SHP77 (cell line): ENCODE measurements at regions not wholly inside any gene's neighbourhood (a gene's known extent, or its start where the extent isn't known, plus 50 kb on each side); places are given as distances from the start of the nearest gene placed in this dataset.

Source experiments
- DNase-seq, 2 experiments: peaks; one replicate each; lab custom pipeline; 2025; lab: John Stamatoyannopoulos, UW

DNA sequence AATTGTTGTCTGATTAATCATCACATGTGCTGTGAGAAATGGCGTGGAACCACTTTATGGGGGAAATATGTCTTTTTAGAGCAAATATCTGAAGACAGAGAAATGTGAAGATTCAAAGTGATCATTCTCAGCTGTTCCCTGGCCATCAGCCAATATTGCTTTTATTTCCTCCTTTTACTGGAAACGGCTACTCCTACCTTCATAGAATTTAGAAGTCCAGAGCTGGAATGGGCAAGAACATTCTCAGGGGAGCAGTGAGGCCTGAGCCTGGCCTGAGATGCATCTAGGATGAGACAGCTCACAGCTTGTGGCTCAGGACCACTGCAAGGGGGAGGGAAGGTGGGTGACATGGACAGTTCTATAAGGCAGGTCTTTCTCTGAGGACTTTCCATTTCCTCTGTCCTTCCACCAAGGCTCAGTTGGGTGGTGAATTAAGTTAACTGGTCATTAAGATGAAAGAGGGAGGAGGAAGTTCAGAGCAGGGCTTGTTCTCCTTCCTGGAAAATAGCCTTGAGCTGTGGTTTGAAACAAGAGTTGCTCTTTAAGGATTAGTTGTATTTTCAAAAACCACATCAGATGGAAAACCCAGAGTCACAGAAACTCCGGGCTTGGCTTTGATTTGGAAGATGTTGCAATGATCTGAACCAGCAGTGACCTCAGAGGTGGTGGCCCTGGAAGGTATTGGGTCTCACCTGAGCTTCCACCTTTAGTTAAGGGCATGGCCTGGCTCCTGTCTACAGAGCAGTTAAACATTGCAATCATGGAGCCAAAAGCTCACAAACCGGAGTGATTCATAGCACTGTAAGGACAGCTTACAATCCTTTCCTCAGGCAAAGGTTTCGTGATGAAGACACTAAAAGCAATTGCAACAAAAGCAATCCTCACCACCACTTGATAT lies 144.3 kb downstream of the VAPA start:
- DNase-seq: no peak

DNA sequence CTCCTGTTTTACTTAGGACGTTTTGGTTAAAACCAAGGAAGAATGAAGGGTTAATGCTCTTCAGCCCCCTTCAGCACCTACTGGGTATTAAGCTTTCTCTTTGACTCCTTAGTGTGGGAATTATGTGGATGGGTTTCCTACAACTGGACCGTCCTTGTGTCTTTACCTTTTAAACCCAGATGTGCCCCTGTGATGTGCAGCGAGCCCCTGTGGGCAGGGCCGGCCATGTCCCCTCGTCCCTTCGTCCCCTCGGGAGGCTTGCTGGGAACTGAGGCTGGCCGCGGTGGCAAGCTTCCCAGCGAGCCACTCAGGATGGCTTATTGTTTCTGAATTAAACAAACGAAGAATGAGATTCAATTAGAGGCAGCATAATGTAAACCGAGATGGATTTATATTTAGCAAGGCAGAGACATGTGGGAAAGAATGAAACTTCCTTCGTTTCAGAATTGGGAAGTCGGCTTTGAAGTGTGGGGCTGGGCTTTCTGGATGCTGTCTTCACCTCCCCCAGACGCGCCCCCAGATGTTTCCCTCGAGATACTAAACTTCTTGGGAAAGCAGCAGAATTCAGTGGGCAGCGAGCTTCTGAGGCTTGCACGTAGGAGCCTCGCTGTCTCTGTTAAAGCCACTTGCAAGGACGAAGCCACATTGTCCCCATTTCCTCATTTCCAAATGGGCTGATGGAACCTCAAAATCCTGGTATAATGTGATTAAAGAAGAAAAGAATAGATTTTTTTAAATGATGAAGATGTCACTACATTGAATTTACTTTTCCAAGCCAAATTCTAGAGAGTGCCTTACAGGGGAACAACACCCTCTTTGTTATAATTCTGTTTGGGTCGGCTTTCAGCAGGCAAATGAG lies 146.0 kb downstream of the VAPA start:
- DNase-seq: no peak

DNA sequence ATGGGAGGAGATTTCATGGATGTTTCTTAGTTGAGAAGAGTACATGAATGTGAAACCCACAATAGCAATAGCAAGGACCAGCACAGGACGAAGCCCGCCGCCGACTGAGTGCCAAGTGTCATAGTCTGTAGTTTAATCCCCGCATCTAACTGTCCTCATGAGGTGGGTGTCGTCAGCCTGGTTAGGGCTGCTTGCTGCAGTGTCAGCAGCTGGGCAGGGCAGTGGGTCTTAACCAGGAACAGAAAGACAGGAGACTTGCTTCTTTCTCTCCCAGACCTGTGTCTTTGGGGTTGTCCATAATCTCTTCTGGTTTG lies 146.6 kb downstream of the VAPA start:
- no peak for DNase-seq

GRCh38 chr18:10060841-10061240 lies 147.0 kb downstream of the VAPA start:
- no peak for DNase-seq

- DNase-seq: no peak
These were observed 147.8 kb downstream of the VAPA start for GRCh38 chr18:10061566-10062140.

DNA sequence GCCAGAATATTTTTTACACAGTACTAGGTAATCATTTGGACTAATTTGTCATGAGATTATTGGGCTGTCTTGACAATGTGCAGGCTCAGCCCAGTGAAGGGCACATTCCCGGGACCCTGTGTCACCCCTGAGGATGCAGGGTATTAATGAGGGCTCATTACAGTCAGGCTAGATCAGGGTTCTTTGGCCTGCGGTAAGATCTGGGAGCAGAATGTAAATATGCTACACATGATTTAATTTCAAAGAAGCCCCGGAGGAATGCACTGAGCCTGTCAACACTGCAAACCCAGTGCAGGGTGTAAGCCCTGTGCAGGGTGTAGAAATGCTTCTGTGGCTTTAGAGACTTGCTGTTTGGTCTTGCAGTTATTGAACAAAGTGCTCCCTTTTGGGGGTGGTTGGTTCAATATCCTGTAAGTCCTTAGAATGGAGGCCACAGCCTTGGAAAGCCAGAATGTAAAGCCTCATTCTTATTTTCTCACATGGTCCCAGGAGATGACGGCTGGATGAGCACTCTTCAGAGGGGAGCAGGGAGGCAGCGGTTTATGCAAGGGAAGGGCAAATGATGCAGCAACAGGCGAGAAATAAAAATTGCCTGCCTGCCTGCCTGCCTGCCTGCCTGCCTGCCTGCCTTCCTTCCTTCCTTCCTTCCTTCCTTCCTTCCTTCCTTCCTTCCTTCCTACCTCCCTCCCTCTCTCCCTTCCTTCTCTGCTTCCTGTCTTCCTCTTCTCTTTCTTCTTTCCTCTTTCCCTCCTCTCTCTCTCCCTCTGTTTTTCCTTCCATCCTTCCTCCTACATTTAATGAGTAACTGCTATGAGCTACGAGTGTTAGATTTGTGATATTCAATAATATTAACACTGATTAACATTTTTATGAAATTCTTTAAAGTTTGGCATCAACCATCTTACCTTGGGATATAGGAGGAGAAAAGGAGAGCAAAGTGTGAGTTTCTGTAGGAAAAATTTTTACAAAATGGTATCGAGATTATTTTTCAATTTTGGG lies 148.8 kb downstream of the VAPA start:
- DNase-seq: no peak

DNA sequence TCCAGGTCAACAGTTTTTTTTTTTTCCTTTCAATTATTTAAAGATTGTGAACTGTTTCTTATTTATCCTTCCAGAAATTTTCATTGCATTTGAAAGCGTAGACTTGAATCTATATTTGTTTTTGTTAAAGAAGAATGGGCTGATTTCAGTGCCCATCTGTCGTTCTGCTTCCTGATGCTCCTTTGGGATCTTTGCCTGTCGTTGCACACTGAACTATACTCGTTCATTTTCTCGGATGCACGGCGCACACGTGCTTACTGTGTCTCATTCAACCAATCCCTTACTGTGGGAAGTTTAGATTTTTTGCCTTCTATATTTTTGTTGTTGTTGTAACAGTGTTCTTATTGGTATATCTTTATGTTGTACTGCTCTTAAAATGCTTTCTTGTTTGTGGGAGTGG lies 149.7 kb downstream of the VAPA start:
- no peak for DNase-seq

DNA sequence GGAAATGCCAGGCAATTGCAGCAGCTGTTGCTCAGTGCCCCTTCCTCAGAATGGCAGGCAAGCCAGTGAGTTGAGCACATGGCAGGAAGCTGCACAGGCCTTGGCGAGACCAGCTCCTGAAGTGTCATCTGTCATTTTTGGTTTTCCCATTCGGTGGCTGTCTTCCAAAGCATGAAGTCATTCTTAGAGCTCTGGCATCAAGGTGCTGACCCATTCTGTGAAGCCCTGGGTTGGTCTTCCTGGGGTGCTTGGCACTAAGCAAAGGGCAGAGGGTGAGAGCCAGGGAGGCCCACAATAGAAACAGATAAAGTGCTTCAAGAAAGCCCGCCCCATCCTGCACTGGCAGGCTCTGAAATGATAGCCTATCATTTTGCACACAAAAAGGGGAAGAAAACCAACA lies 150.5 kb downstream of the VAPA start:
- no peak for DNase-seq

GRCh38 chr18:10065296-10065695 lies 151.5 kb downstream of the VAPA start:
- no peak for DNase-seq

GRCh38 chr18:10067670-10068659 lies 154.1 kb downstream of the VAPA start:
- no peak for DNase-seq

- DNase-seq: no peak
These were observed 155.2 kb downstream of the VAPA start for GRCh38 chr18:10068766-10069567.

GRCh38 chr18:10070561-10071000 lies 156.8 kb downstream of the VAPA start:
- no peak for DNase-seq

DNA sequence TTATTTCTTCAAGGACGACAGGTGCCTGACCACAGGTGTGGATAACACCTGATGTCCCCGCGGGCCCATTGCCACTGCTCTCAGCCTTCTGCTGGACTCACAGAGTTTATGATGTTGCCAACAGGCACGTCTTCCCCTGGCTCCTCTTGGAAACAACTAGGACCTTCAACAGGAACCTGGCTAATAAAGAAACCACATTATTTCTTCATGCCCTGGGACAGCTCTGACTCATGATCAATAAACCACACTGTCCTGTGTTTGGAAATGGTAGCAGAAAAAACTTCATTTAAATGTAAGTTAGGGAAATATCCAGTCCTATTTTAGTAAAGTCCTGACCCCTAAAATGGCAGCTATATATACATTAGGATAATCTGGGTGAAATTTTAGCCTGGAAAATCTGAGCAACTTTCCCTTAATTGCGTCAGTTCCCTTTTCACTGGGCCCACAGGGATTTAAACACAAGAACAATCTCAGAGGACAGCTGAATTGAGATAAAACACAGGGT lies 158.9 kb downstream of the VAPA start:
- DNase-seq: no peak

DNA sequence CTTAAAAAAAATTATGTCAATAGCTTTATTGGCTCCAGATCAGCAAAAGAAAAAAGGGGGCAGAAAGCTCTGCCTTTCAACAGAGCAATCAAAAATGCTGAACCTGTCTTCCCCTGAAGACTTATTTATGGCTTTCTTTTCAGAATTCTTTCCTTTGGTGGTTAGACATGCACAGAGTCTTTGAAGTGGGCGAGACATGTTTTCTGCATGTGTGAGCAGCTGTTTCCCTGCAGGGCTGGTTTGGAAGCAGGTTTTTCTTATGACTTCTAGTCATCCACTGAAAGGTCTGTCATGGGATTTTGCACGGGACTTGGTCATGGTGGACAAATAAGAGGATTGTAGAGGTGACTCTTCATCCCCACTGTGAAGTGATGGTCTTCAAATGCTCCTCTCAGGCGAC lies 160.3 kb downstream of the VAPA start:
- no peak for DNase-seq

- no peak for DNase-seq
These were observed 160.9 kb downstream of the VAPA start for GRCh38 chr18:10074728-10075127.

- no peak for DNase-seq
These were observed 162.8 kb downstream of the VAPA start for GRCh38 chr18:10076502-10077030.

DNA sequence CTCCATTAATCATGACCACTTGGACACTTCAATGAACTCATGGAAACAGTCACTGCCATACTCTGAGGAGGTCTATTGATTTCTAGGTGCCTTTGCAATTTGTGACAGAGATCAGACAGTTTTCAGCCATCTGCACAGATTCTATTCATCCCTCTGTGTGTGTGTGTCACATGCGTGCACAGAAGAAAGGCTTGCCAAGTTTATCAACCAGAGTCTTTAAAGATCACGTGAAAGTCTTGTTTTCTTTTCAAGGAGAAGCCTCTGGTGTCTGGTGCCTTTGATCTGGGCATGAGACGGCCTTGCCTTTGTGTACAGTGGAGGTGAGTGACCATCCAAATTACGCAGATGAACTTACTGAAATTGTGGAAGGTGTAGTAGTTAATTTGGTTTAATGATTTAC lies 164.2 kb downstream of the VAPA start:
- DNase-seq: no peak

DNA sequence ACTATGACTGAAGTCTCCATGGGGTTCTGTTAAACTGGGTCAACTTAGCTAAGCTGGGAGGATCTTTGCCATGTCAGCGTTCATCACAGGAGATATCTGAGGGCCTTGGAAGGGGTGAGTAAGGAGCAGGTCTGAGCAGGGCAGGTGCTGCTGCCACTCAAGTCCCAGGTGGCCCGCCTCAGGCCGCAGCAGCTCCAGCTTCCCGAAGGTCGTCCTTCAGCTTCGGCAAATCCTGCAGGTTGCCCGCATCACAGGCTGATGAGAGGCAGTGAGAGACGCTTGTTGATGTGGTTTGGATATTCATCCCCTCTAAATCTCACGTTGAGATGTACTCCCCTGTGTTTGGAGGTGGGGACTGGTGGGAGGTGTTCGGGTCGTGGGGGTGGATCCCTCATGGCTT lies 166.6 kb downstream of the VAPA start:
- no peak for DNase-seq

GRCh38 chr18:10081492-10081891 lies 167.7 kb downstream of the VAPA start:
- DNase-seq: no peak
